ENCODE measurements at regions not wholly inside any gene's neighbourhood (a gene's known extent, or its start where the extent isn't known, plus 50 kb on each side); places are given as distances from the start of the nearest gene placed in this dataset.

DNA sequence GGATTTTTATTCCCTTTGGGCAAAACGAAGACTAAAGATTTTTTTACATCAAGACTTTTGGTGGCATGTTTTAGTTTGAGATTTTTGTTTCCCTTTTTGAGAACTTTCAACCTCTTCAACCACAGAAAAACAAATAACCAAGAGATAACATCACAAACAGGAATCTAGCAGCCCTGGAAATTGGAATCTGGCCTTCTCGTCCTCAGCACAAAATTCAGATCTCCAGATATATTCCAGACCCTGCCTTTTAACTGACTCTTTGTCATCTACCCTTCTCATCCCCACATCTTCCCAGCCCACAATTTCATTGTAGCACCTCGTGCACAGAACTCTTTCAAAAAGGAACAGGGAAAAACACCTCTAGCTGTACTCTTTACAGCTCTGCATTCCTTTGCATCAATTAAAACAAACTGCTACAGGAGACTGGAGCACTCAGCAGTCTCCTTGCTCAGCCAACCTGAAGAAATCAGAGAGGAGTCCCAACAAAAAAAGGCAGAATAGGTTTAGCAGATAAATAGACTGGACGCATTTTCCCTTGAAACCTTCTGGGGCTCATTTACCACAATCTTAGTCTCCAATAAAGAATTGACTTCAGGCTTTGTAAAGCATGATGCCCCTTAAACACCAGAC lies 251.0 kb downstream of the TTLL7 start:
- Mint-ChIP-seq H3K27me3 (ENCODE audit: low read depth) (no peaks in the 10 kb centered on the region), H3K27ac (no peak overlapping the region), H3K4me3 (no peak overlapping the region), H3K36me3 (peaks cover 11% of the 10 kb centered on the region), H3K4me1 (peaks cover 10% of the 10 kb centered on the region), H3K9me3 (peaks cover 14% of the 10 kb centered on the region)
- no peak for DNase-seq (ENCODE audit: low spot score)
- ChIA-PET CTCF (no interaction called here), POLR2A (no interaction called here)
- peak; percentile 41; the same call in 1 of the 2 replicates for ATAC-seq
- TF ChIP-seq ETV6 (CRISPR knock-in tag; IDR thresholded peaks at IDR 0.05): no peak
- TF ChIP-seq, protein P1, sequence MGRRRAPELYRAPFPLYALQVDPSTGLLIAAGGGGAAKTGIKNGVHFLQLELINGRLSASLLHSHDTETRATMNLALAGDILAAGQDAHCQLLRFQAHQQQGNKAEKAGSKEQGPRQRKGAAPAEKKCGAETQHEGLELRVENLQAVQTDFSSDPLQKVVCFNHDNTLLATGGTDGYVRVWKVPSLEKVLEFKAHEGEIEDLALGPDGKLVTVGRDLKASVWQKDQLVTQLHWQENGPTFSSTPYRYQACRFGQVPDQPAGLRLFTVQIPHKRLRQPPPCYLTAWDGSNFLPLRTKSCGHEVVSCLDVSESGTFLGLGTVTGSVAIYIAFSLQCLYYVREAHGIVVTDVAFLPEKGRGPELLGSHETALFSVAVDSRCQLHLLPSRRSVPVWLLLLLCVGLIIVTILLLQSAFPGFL (CRISPR knock-in tag; IDR thresholded peaks at IDR 0.05; ENCODE audit: borderline replicate concordance): no peak

DNA sequence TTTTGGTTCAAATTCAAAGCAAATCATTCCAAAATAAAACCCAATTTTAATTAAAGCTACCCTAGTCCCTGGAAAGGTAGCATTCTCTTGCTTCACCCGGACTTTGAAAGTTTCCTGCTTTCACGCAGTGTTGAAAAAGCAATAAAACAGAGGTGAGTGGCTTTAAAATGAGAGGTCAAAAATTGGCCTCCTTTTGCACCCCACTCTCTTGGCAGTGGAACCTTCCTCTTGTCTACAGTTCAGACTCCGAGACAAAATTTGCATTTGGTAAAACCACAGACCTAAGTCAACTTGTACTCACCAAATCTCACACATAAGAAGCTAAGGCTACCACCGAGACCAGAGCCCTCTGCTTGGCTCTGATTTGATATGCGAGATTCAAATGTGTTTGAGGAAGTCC lies 252.7 kb downstream of the TTLL7 start:
- Mint-ChIP-seq H3K4me1 (peaks cover 17% of the 10 kb centered on the region), H3K9me3 (peaks cover 4% of the 10 kb centered on the region), H3K36me3 (peaks cover 3% of the 10 kb centered on the region), H3K4me3 (no peak overlapping the region), H3K27me3 (ENCODE audit: low read depth) (no peaks in the 10 kb centered on the region), H3K27ac (0 out of 2 replicates have a peak overlapping the region, but pooled peaks have one; percentile 18)
- DNase-seq (ENCODE audit: low spot score) (no peak), ATAC-seq (no peak)
- ChIA-PET POLR2A (no interaction called here), CTCF (no interaction called here)
- TF ChIP-seq TEAD4 (CRISPR knock-in tag; IDR thresholded peaks at IDR 0.05) (no peak), ZNF232 (CRISPR knock-in tag; IDR thresholded peaks at IDR 0.05) (no peak), NFE2L1 (CRISPR knock-in tag; IDR thresholded peaks at IDR 0.05) (no peak), ZNF121 (CRISPR knock-in tag; IDR thresholded peaks at IDR 0.05) (no peak), CREB1 (CRISPR knock-in tag; IDR thresholded peaks at IDR 0.05) (no peak), ZNF396 (CRISPR knock-in tag; IDR thresholded peaks at IDR 0.05; ENCODE audit: borderline replicate concordance) (no peak), ZNF138 (CRISPR knock-in tag; conservative IDR thresholded peaks at IDR 0.05) (no peak), ESRRA (CRISPR knock-in tag; IDR thresholded peaks at IDR 0.05; ENCODE audit: borderline replicate concordance) (no peak), ZNF416 (CRISPR knock-in tag; IDR thresholded peaks at IDR 0.05) (no peak)
- TF ChIP-seq, protein P2, sequence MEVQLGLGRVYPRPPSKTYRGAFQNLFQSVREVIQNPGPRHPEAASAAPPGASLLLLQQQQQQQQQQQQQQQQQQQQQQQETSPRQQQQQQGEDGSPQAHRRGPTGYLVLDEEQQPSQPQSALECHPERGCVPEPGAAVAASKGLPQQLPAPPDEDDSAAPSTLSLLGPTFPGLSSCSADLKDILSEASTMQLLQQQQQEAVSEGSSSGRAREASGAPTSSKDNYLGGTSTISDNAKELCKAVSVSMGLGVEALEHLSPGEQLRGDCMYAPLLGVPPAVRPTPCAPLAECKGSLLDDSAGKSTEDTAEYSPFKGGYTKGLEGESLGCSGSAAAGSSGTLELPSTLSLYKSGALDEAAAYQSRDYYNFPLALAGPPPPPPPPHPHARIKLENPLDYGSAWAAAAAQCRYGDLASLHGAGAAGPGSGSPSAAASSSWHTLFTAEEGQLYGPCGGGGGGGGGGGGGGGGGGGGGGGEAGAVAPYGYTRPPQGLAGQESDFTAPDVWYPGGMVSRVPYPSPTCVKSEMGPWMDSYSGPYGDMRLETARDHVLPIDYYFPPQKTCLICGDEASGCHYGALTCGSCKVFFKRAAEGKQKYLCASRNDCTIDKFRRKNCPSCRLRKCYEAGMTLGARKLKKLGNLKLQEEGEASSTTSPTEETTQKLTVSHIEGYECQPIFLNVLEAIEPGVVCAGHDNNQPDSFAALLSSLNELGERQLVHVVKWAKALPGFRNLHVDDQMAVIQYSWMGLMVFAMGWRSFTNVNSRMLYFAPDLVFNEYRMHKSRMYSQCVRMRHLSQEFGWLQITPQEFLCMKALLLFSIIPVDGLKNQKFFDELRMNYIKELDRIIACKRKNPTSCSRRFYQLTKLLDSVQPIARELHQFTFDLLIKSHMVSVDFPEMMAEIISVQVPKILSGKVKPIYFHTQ (CRISPR knock-in tag; IDR thresholded peaks at IDR 0.05): no peak
- TF ChIP-seq, protein P3, sequence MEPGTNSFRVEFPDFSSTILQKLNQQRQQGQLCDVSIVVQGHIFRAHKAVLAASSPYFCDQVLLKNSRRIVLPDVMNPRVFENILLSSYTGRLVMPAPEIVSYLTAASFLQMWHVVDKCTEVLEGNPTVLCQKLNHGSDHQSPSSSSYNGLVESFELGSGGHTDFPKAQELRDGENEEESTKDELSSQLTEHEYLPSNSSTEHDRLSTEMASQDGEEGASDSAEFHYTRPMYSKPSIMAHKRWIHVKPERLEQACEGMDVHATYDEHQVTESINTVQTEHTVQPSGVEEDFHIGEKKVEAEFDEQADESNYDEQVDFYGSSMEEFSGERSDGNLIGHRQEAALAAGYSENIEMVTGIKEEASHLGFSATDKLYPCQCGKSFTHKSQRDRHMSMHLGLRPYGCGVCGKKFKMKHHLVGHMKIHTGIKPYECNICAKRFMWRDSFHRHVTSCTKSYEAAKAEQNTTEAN (CRISPR knock-in tag; IDR thresholded peaks at IDR 0.05): no peak
- TF ChIP-seq, protein P4, sequence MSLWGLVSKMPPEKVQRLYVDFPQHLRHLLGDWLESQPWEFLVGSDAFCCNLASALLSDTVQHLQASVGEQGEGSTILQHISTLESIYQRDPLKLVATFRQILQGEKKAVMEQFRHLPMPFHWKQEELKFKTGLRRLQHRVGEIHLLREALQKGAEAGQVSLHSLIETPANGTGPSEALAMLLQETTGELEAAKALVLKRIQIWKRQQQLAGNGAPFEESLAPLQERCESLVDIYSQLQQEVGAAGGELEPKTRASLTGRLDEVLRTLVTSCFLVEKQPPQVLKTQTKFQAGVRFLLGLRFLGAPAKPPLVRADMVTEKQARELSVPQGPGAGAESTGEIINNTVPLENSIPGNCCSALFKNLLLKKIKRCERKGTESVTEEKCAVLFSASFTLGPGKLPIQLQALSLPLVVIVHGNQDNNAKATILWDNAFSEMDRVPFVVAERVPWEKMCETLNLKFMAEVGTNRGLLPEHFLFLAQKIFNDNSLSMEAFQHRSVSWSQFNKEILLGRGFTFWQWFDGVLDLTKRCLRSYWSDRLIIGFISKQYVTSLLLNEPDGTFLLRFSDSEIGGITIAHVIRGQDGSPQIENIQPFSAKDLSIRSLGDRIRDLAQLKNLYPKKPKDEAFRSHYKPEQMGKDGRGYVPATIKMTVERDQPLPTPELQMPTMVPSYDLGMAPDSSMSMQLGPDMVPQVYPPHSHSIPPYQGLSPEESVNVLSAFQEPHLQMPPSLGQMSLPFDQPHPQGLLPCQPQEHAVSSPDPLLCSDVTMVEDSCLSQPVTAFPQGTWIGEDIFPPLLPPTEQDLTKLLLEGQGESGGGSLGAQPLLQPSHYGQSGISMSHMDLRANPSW (CRISPR knock-in tag; conservative IDR thresholded peaks at IDR 0.05; ENCODE audit: low read depth): no peak
- TF ChIP-seq, protein P5, sequence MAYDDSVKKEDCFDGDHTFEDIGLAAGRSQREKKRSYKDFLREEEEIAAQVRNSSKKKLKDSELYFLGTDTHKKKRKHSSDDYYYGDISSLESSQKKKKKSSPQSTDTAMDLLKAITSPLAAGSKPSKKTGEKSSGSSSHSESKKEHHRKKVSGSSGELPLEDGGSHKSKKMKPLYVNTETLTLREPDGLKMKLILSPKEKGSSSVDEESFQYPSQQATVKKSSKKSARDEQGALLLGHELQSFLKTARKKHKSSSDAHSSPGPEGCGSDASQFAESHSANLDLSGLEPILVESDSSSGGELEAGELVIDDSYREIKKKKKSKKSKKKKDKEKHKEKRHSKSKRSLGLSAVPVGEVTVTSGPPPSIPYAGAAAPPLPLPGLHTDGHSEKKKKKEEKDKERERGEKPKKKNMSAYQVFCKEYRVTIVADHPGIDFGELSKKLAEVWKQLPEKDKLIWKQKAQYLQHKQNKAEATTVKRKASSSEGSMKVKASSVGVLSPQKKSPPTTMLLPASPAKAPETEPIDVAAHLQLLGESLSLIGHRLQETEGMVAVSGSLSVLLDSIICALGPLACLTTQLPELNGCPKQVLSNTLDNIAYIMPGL (CRISPR knock-in tag; IDR thresholded peaks at IDR 0.05): no peak
